ENCODE measurements at regions not wholly inside any gene's neighbourhood (a gene's known extent, or its start where the extent isn't known, plus 50 kb on each side); places are given as distances from the start of the nearest gene placed in this dataset.

DNA sequence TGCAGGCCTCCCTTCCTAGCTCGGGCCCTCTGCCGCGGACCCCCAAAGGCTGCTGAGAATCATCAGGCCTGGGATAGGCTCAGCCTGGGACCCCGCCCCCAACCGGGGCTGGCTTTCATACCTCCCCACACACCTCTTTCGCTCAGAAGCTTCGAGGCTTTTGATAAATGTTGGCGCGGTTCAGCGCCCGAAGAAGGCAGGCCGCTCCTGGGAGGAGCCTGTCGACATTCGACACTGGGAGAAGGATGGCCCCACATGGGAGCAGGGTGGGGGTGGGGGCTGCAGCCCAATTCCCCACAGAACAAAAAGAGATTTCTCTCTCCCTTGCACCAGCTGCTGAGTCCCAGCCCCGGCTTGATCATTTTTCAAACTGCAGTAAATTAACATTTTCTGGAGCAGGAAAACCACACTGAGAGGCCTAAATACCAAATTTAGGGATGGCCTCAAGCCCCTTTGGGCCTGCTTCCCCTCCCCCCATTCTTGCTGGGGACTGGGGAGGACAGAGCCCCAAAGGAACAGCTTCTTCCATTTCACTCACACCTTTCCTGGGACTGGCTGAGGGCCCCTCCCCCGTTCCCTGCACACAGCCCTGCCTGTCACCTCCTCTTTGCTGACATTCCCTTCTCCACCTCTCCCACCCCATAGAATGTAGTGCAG lies 112.9 kb upstream of the PJA1 start:
- no peak for DNase-seq

DNA sequence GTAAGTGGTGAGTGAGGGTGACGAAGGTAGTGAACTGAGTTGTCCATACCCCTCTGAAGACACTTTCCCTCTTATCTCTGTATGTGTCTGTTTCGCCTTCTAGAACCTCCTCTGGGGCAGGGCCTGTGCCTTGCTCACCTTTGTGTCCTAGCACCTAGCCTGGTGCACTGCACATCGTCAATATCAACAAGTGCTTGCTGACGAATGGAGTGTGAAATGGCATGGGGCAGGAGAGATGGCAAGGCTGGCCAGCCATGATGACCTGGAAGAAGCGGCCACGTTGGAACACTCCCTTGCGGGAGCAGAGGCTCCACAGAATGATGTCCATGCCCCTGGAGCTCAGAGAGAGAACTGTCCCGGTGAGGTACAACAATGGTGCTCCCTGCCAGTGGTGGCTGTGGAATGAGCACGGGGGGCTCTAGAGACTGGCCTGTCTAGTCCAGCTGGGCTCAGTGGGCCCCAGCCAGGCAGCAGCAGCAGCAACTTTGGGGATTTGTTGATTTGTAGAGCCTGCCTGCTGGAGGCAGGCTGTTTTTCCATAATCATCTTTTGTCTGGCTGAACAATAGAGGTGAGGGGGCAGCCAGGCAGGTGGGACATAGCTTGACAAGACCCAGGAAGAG lies 112.2 kb upstream of the PJA1 start:
- no peak for DNase-seq

- DNase-seq: no peak
Measured at GRCh38 chrX:69268611-69269010, 103.4 kb upstream of the PJA1 start.

DNA sequence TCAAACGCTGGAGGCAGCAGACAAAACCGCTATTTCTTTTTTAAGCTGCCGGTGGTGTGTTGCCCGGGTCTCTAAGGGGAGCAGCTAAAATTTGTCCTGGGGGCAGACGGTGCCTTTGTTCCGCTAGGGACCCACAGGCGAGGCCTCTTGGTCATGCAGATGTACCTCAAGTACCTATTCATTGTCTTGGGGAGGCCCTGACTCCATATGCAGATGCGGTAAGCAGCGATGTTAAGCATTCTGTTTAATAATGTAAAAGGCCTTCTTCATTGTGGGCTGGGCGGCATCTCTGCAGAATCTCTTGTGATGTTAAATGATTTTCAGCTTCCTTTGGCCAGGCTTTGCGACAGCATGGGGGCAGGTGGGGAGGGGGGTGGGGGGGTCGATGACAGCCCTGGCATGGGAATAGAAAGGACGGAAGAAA lies 98.9 kb upstream of the PJA1 start:
- DNase-seq: no peak

GRCh38 chrX:69263251-69263820 lies 98.1 kb upstream of the PJA1 start:
- DNase-seq: no peak

GRCh38 chrX:69262036-69262936 lies 97.0 kb upstream of the PJA1 start:
- DNase-seq: no peak

DNA sequence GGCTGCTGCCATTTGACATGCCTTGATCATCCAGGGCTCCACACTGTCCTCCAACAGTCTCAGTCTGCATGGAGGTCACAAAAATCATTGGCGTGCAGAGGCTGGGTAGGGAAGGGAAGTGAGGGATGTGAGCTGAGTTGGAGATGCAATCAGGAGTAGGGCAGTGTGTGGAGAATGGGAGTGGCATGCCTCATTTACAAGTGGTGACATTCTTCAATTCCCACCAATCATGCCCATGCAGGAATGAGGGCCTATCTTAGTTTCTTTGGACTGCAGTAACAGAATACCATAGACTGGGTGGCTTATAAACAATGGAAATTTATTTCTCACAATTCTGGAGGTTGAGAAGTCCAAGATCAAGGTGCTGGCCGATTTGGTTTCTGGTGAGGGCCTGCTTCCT lies 94.9 kb upstream of the PJA1 start:
- DNase-seq: no peak

- DNase-seq: no peak
Measured at GRCh38 chrX:69258893-69259292, 93.6 kb upstream of the PJA1 start.

GRCh38 chrX:69257499-69258127 lies 92.4 kb upstream of the PJA1 start:
- no peak for DNase-seq

DNA sequence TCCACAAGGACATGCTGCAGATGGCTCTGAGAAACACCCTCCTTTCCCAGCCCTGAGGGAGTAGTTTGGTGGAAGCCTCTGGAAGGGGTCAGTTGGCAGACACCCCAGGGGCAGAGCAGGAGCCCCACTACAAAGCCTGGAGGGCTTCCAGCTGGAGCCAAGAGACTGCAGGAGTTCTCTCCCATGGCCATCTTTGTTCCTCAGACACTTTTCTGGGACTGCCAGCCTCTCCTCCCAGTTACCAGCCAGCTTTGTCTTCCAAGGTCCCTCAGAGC lies 91.0 kb upstream of the PJA1 start:
- DNase-seq: no peak

DNA sequence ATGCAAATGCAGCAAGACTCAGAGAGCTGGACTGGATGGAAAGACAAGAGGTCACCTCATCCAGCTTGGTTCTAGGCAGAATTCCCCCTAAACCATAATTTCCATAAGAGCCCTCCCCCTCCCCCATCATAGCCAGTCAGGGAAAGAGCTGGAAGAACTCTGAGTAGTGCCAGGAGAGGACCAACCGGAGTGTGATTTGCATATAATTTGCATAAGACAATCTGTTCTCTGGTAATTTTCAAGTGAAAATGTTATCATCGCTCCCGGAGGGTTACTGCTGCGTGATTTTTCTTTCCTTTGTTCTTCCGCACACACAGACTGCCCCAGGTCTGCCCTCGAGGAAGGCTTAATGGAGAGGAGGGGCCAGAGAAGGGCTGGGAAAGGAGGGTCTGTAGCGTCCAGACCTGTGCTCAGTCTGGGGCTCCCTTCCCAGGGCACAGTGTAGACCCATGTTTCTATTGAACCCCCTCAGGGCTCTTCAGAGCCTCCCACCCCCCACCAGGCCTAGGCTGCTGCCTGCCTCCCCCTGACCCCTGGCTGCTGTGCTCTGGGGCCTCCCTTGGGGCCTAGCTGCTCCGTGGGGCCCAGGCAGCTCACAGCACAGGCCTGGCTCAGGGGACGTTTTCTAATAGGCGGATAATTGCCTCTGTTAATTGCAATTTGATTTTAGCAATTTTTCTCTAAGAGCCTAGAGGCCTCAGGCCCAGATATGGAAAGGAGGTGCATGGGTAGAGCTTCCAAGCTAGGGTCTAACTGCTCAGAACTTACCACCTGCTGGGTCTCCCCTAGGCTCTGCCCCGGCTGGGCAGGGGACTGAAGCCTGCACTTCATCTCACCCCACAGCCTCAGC lies 90.4 kb upstream of the PJA1 start:
- DNase-seq: no peak

DNA sequence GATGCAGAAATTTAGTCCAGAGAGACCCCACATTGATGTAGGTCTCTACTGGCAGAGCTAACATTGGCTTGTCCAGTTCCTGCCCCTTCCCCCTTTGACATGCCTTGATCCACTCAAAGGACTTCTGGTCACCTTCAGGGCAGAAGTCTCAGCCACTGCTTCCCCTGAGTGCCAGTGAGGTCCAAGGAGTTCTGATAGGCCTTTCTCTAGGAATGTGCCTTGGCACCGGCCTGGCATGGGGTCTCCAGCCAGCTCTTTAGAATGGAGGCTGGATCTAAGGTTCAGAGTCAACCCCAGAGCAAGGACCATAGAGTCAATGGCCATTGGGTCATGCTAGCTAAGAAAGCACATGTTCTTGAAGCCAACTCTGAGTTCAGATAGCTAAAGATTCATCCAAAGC lies 88.6 kb upstream of the PJA1 start:
- DNase-seq: no peak

- DNase-seq: no peak
Measured at GRCh38 chrX:69243276-69243675, 78.0 kb upstream of the PJA1 start.

- DNase-seq: no peak
Measured at GRCh38 chrX:69238887-69239231, 73.6 kb upstream of the PJA1 start.

DNA sequence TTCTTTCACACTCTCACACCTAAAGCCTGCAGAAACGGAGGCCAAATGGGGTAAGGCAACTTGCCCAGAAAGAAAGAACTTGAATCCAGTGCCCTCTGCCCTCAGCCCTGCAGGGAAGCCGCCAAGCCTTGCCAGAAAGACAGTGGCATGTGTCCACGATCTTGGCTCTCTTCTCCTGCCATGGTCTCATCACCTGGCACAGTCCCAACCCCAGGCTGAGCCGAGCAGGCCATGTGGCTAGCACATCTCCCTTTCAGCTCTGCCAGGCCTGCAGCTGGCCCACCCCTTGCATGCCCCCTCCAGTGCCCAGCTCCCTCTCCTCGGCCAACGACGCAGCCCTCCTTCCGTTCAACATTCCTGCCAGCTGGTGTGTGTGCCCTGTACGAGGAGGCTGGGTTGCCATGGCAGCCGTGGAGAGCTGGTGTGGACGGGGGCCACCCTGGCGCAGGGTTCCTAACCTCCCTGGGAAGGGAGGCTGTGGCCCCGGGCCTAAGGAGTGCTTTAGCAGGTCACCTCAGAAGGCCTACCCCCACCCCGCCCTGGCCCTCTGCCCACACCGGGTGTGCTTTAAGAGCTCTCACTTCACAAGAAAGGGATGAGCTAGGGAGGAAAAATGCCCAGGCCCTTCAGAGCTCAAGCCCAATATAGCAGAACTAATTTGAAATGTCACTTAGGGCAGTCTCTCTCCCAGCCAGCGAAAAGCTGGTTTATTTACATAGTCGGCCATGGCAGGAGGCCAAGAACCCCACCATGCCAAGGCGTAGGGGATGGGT lies 73.0 kb upstream of the PJA1 start:
- no peak for DNase-seq

GRCh38 chrX:69237236-69237635 lies 72.0 kb upstream of the PJA1 start:
- no peak for DNase-seq

- DNase-seq: no peak
Measured at GRCh38 chrX:69236641-69237040, 71.4 kb upstream of the PJA1 start.

- no peak for DNase-seq
Measured at GRCh38 chrX:69234624-69235023, 69.4 kb upstream of the PJA1 start.

GRCh38 chrX:69232945-69233344 lies 67.7 kb upstream of the PJA1 start:
- no peak for DNase-seq

- no peak for DNase-seq
Measured at GRCh38 chrX:69231903-69232302, 66.7 kb upstream of the PJA1 start.

DNA sequence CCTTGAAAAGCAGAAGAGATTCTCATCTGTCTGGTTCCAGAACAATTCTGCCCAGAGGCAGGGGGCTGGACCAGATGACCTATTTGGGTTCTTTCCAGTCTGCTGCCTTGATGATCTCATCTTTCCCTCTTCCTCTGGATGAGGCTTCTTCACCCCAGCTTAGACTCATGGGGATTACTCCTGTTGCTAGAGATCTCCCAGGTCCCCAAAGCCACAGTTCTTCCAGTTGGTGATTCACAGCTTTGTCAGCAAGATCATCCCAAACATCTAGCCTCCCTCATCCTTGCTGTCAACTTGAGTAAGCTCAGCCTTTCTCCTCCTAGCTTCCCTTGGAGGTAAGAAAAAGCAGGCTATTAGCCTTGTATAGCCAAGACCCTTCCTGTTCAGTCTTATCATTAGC lies 64.2 kb upstream of the PJA1 start:
- no peak for DNase-seq
